Suprapubic skin (tissue), 4 donors: ENCODE measurements at regions not wholly inside any gene's neighbourhood (a gene's known extent, or its start where the extent isn't known, plus 50 kb on each side); places are given as distances from the start of the nearest gene placed in this dataset.
"Not testable (repeated sequence)": the region's sequence is repeated elsewhere in the genome, so short reads cannot be mapped to it uniquely, and the experiment has no call there.

Experiments used
- DNase-seq, 2 donors: peaks; one replicate each; pipeline ENCODE4 v3.0.0-alpha.2; 2019; ENCODE audit warnings: low spot score in 2 of 2
- H3K27ac ChIP-seq: fragments of 200-600 bp; sonication (generic); one replicate; pipeline ENCODE4 v1.5.1; 2019
- H3K27me3 ChIP-seq: fragments of 200-600 bp; sonication (generic); one replicate; pipeline ENCODE4 v1.5.1; 2019
- H3K36me3 ChIP-seq: fragments of 200-600 bp; sonication (generic); one replicate; pipeline ENCODE4 v1.5.1; 2019
- H3K4me1 ChIP-seq: fragments of 200-600 bp; sonication (generic); one replicate; pipeline ENCODE4 v1.5.1; 2019
- H3K4me3 ChIP-seq: fragments of 200-600 bp; sonication (generic); one replicate; pipeline ENCODE4 v1.5.1; 2019; ENCODE audit warnings: mild to moderate bottlenecking
- H3K9me3 ChIP-seq: fragments of 200-600 bp; sonication (generic); one replicate; pipeline ENCODE4 v1.5.1; 2019
- CTCF ChIP-seq, 2 donors: fragments of 200-600 bp in 1 of 2; fragments of 450-650 bp in 1 of 2; sonication (generic) in 1 of 2; IDR thresholded peaks; one replicate each; pipeline ENCODE4 v1.5.1; 2016 to 2019; ENCODE audit warnings: antibody characterized with exemption in 2 of 2, mild to moderate bottlenecking in 1 of 2, moderate library complexity in 1 of 2
- EP300 ChIP-seq: sonication (generic); formaldehyde crosslinking; IDR thresholded peaks from one replicate; pipeline ENCODE4 v1.6.1; 2017; ENCODE audit warnings: antibody characterized with exemption
- POLR2A ChIP-seq, 2 donors: fragments of 450-650 bp; IDR thresholded peaks; one replicate each; pipeline ENCODE4 v1.6.1; 2017; ENCODE audit warnings: antibody characterized with exemption in 2 of 2, mild to moderate bottlenecking in 2 of 2, moderate library complexity in 2 of 2
- POLR2AphosphoS5 ChIP-seq, 3 donors: sonication (generic); formaldehyde crosslinking; IDR thresholded peaks; one replicate each; pipeline ENCODE4 v1.6.1; 2017; ENCODE audit warnings: antibody characterized with exemption in 3 of 3
- WGBS: methylation state at CpG from one replicate; pipeline ENCODE4 v1.1.5; 2018; 5-methylcytosine and 5-hydroxymethylcytosine counted together

GRCh38 chr2:204389120-204389519, 156.2 kb upstream of the PARD3B start:
- WGBS: 100% methylated on average over 1 of the region's 1 CpG
- DNase-seq: no peak
- no peak overlapping the region for H3K27ac ChIP-seq
- no peaks in the 10 kb centered on the region for H3K27me3 ChIP-seq
- no peaks in the 10 kb centered on the region for H3K4me1 ChIP-seq
- no peak overlapping the region for H3K4me3 ChIP-seq
- no peak for TF ChIP-seq EP300
- no peak for TF ChIP-seq POLR2AphosphoS5 (IDR thresholded peaks at IDR 0.05)
- TF ChIP-seq POLR2A (IDR thresholded peaks at IDR 0.05): no peak
- no peak for TF ChIP-seq CTCF (IDR thresholded peaks at IDR 0.05)
- no peaks in the 10 kb centered on the region for H3K36me3 ChIP-seq
- H3K9me3 ChIP-seq: no peaks in the 10 kb centered on the region

GRCh38 chr2:204389856-204390255, 155.4 kb upstream of the PARD3B start:
- Histone ChIP-seq H3K36me3 (no peaks in the 10 kb centered on the region), H3K4me3 (no peak overlapping the region), H3K4me1 (no peaks in the 10 kb centered on the region), H3K27me3 (no peaks in the 10 kb centered on the region), H3K9me3 (no peaks in the 10 kb centered on the region), H3K27ac (no peak overlapping the region)
- 90% methylated on average over 1 of the region's 1 CpG for WGBS
- TF ChIP-seq POLR2A (IDR thresholded peaks at IDR 0.05): no peak
- TF ChIP-seq EP300: no peak
- no peak for TF ChIP-seq POLR2AphosphoS5 (IDR thresholded peaks at IDR 0.05)
- no peak for TF ChIP-seq CTCF (IDR thresholded peaks at IDR 0.05)
- DNase-seq: no peak

DNA sequence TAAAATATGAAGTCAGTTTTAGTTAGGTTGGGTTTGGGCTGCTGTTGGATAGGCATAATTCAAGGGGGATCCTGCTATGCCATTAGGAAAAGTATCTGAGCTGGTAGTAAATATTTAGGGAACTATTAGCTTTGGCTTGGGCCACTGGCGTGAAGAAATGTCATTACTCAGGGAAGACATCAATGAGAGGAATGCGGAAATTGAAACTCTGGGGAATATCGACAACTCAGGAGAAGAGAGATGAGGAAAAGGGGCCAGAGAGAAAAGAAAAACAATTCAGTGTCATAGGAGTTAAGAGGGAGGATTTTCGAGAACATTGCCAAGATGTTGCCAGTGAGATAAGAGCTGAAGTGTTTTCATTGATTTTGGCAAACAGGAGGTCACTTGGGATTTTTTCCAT, 149.7 kb upstream of the PARD3B start:
- H3K4me1 ChIP-seq: no peaks in the 10 kb centered on the region
- no peak overlapping the region for H3K4me3 ChIP-seq
- TF ChIP-seq POLR2A (IDR thresholded peaks at IDR 0.05): no peak
- TF ChIP-seq POLR2AphosphoS5 (IDR thresholded peaks at IDR 0.05): no peak
- TF ChIP-seq CTCF (IDR thresholded peaks at IDR 0.05): no peak
- no peak for TF ChIP-seq EP300
- H3K27ac ChIP-seq: no peak overlapping the region
- H3K9me3 ChIP-seq: no peaks in the 10 kb centered on the region
- 89% methylated on average over 4 of the region's 4 CpGs for WGBS
- no peaks in the 10 kb centered on the region for H3K36me3 ChIP-seq
- no peaks in the 10 kb centered on the region for H3K27me3 ChIP-seq
- no peak for DNase-seq

- 77% methylated on average over 5 of the region's 5 CpGs for WGBS
- H3K9me3 ChIP-seq: no peaks in the 10 kb centered on the region
- H3K27ac ChIP-seq: no peak overlapping the region
- H3K4me1 ChIP-seq: no peaks in the 10 kb centered on the region
- no peaks in the 10 kb centered on the region for H3K27me3 ChIP-seq
- H3K4me3 ChIP-seq: no peak overlapping the region
- H3K36me3 ChIP-seq: no peaks in the 10 kb centered on the region
- TF ChIP-seq POLR2A (IDR thresholded peaks at IDR 0.05) (no peak), CTCF (IDR thresholded peaks at IDR 0.05) (no peak), EP300 (no peak), POLR2AphosphoS5 (IDR thresholded peaks at IDR 0.05) (no peak)
- no peak for DNase-seq
Observed at GRCh38 chr2:204401114-204401513, 144.2 kb upstream of the PARD3B start.

GRCh38 chr2:204407204-204408014, 137.9 kb upstream of the PARD3B start:
- Histone ChIP-seq H3K4me1 (no peaks in the 10 kb centered on the region), H3K27ac (no peak overlapping the region), H3K4me3 (no peak overlapping the region), H3K36me3 (no peaks in the 10 kb centered on the region), H3K27me3 (no peaks in the 10 kb centered on the region), H3K9me3 (no peaks in the 10 kb centered on the region)
- DNase-seq: no peak
- TF ChIP-seq CTCF (IDR thresholded peaks at IDR 0.05) (no peak), POLR2A (IDR thresholded peaks at IDR 0.05) (no peak), EP300 (no peak), POLR2AphosphoS5 (IDR thresholded peaks at IDR 0.05) (no peak)
- 82% methylated on average over 6 of the region's 6 CpGs for WGBS

DNA sequence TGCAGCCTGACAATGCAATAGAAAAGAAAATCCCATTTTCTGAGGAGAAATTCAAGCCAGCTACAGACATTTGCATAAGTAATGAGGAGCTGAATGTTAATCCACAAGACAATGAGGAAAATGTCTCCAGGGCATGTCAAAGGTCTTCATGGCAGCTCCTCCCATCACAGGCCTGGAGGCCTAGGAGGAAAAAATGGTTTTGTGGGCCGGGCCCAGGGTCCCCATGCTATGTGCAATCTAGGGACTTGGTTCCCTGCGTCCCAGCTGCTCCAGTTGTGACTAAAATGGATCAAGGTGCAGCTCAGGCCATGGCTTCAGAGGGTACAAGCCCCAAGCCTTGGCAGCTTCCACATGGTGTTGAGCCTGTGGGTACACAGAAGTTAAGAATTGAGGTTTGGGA, 132.5 kb upstream of the PARD3B start:
- not testable (repeated sequence) for H3K4me3 ChIP-seq, H3K27ac ChIP-seq, H3K36me3 ChIP-seq, H3K27me3 ChIP-seq, DNase-seq, H3K9me3 ChIP-seq, H3K4me1 ChIP-seq
- 93% methylated on average over 2 of the region's 2 CpGs for WGBS
